Activated T-cell treated with anti-CD3 and anti-CD28 coated beads for 24 hours (primary cell): ENCODE measurements at regions not wholly inside any gene's neighbourhood (a gene's known extent, or its start where the extent isn't known, plus 50 kb on each side); places are given as distances from the start of the nearest gene placed in this dataset.

Source experiments
- DNase-seq: peaks from one replicate; pipeline ENCODE4 v3.0.0-alpha.2; 2020; ENCODE audit warnings: low read depth

- DNase-seq: no peak
These were observed 159.2 kb downstream of the ANKRD60 start for GRCh38 chr20:58069207-58069606.

- DNase-seq: no peak
These were observed 162.7 kb downstream of the ANKRD60 start for GRCh38 chr20:58065508-58066361.

GRCh38 chr20:58064411-58065010 is 163.9 kb downstream of the ANKRD60 start:
- no peak for DNase-seq

- DNase-seq: no peak
These were observed 169.3 kb downstream of the ANKRD60 start for GRCh38 chr20:58059260-58059544.

GRCh38 chr20:58058421-58059259 is 169.8 kb downstream of the ANKRD60 start:
- no peak for DNase-seq

GRCh38 chr20:58056921-58057686 is 171.3 kb downstream of the ANKRD60 start:
- DNase-seq: no peak

- DNase-seq: no peak
These were observed 172.3 kb downstream of the ANKRD60 start for GRCh38 chr20:58056021-58056591.

GRCh38 chr20:58054780-58055373 is 173.6 kb downstream of the ANKRD60 start:
- DNase-seq: no peak

- DNase-seq: no peak
These were observed 174.2 kb downstream of the ANKRD60 start for GRCh38 chr20:58054082-58054779.

GRCh38 chr20:58053391-58054055 is 174.9 kb downstream of the ANKRD60 start:
- DNase-seq: no peak

GRCh38 chr20:58051367-58051766 is 177.1 kb downstream of the ANKRD60 start:
- no peak for DNase-seq

- DNase-seq: no peak
These were observed 180.3 kb downstream of the ANKRD60 start for GRCh38 chr20:58048096-58048702.

- DNase-seq: no peak
These were observed 182.1 kb downstream of the ANKRD60 start for GRCh38 chr20:58046311-58046710.

GRCh38 chr20:58045579-58045978 is 182.9 kb downstream of the ANKRD60 start:
- DNase-seq: no peak

GRCh38 chr20:58044931-58045555 is 183.4 kb downstream of the ANKRD60 start:
- DNase-seq: no peak

GRCh38 chr20:58044286-58044685 is 184.2 kb downstream of the ANKRD60 start:
- DNase-seq: no peak

GRCh38 chr20:58043236-58044140 is 185.0 kb downstream of the ANKRD60 start:
- DNase-seq: no peak

- no peak for DNase-seq
These were observed 185.9 kb downstream of the ANKRD60 start for GRCh38 chr20:58042591-58042990.
